WTC11 (cell line): ENCODE measurements at regions not wholly inside any gene's neighbourhood (a gene's known extent, or its start where the extent isn't known, plus 50 kb on each side); places are given as distances from the start of the nearest gene placed in this dataset.

ENCODE experiments used
- ATAC-seq: fragments of 200-7000 bp; cut with Tn5 transposase; 2 replicates; pipeline ENCODE4 v1.10.0; 2021; ENCODE audit warnings: mild to moderate bottlenecking, moderate library complexity
- CTCF ChIA-PET: fragments of 300-600 bp; sonication (Branson Sonifier 250); formaldehyde crosslinking; loops from one replicate; lab custom pipeline; 2021; ENCODE audit warnings: antibody characterized with exemption; lab: Charles Lee
- POLR2A ChIA-PET: fragments of 350-600 bp; sonication (Branson Sonifier 250); formaldehyde crosslinking; loops from one replicate; lab custom pipeline; 2021; ENCODE audit warnings: antibody characterized with exemption; lab: Charles Lee
- DNase-seq: peaks from one replicate; pipeline ENCODE4 v3.0.0; 2021; ENCODE audit warnings: low spot score
- H3K27ac Mint-ChIP-seq: 2 replicates; pipeline ENCODE4 v1.8.0; 2021; ENCODE audit warnings: mixed read lengths
- H3K27me3 Mint-ChIP-seq: 2 replicates; pipeline ENCODE4 v1.8.0; 2021; ENCODE audit warnings: low read depth, mild to moderate bottlenecking, moderate library complexity, mixed read lengths
- H3K36me3 Mint-ChIP-seq: 2 replicates; pipeline ENCODE4 v1.8.0; 2021; ENCODE audit warnings: mixed read lengths
- H3K4me1 Mint-ChIP-seq: 2 replicates; pipeline ENCODE4 v1.8.0; 2022; ENCODE audit warnings: mixed read lengths
- H3K4me3 Mint-ChIP-seq: 2 replicates; pipeline ENCODE4 v1.8.0; 2021; ENCODE audit warnings: mild to moderate bottlenecking, moderate library complexity, mixed read lengths
- H3K9me3 Mint-ChIP-seq: 2 replicates; pipeline ENCODE4 v1.8.0; 2021; ENCODE audit warnings: mixed read lengths
- ATF1 ChIP-seq: sonication (generic); formaldehyde crosslinking; IDR thresholded peaks from 2 replicates; pipeline ENCODE4 v1.8.1; 2023; ENCODE audit warnings: mild to moderate bottlenecking, moderate library complexity, missing genetic modification reagents
- CDX4 ChIP-seq: fragments of 250-450 bp; sonication (Bioruptor Pico); IDR thresholded peaks from 2 replicates; pipeline ENCODE4 v1.9.0; 2021; ENCODE audit warnings: moderate library complexity, mild to moderate bottlenecking, inconsistent platforms, borderline replicate concordance
- ESRRA ChIP-seq: sonication (generic); formaldehyde crosslinking; IDR thresholded peaks from 2 replicates; pipeline ENCODE4 v1.8.1; 2022; ENCODE audit warnings: mild to moderate bottlenecking, missing genetic modification reagents, borderline replicate concordance
- IRF2 ChIP-seq: sonication (generic); formaldehyde crosslinking; IDR thresholded peaks from 2 replicates; pipeline ENCODE4 v1.8.0; 2022; ENCODE audit warnings: low read depth, missing genetic modification reagents, borderline replicate concordance
- JUN ChIP-seq: sonication (generic); formaldehyde crosslinking; IDR thresholded peaks from 2 replicates; pipeline ENCODE4 v1.8.0; 2023; ENCODE audit warnings: mild to moderate bottlenecking, missing genetic modification reagents
- NFE2L1 ChIP-seq: sonication (generic); formaldehyde crosslinking; IDR thresholded peaks from 2 replicates; pipeline ENCODE4 v1.8.1; 2023; ENCODE audit warnings: missing genetic modification reagents
- NR1H2 ChIP-seq: sonication (generic); formaldehyde crosslinking; IDR thresholded peaks from 2 replicates; pipeline ENCODE4 v1.9.0; 2021; ENCODE audit warnings: mild to moderate bottlenecking, moderate library complexity, missing genetic modification reagents
- NR3C1 ChIP-seq: sonication (generic); formaldehyde crosslinking; conservative IDR thresholded peaks from 2 replicates; pipeline ENCODE4 v1.8.1; 2023; ENCODE audit warnings: low read depth, mild to moderate bottlenecking, missing genetic modification reagents
- RELA ChIP-seq: sonication (generic); formaldehyde crosslinking; IDR thresholded peaks from 2 replicates; pipeline ENCODE4 v1.8.1; 2022; ENCODE audit warnings: missing genetic modification reagents, mild to moderate bottlenecking, borderline replicate concordance
- SOX15 ChIP-seq: fragments of 250-450 bp; sonication (Bioruptor Pico); IDR thresholded peaks from 2 replicates; pipeline ENCODE4 v1.9.0; 2021; ENCODE audit warnings: mild to moderate bottlenecking
- SP1 ChIP-seq: sonication (generic); formaldehyde crosslinking; conservative IDR thresholded peaks from 2 replicates; pipeline ENCODE4 v1.8.1; 2022; ENCODE audit warnings: missing genetic modification reagents
- USF2 ChIP-seq: sonication (generic); formaldehyde crosslinking; IDR thresholded peaks from 2 replicates; pipeline ENCODE4 v1.8.1; 2023; ENCODE audit warnings: mild to moderate bottlenecking, missing genetic modification reagents, moderate library complexity
- ZNF263 ChIP-seq: sonication (generic); formaldehyde crosslinking; IDR thresholded peaks from 2 replicates; pipeline ENCODE4 v1.8.1; 2022; ENCODE audit warnings: low read depth, mild to moderate bottlenecking, moderate library complexity, missing genetic modification reagents
- ZNF512 ChIP-seq: sonication (generic); formaldehyde crosslinking; IDR thresholded peaks from 2 replicates; pipeline ENCODE4 v1.8.1; 2022; ENCODE audit warnings: missing genetic modification reagents, borderline replicate concordance
- TF ChIP-seq, protein P1 (sequence below): sonication (generic); formaldehyde crosslinking; IDR thresholded peaks from 2 replicates; pipeline ENCODE4 v1.8.1; 2022; ENCODE audit warnings: mild to moderate bottlenecking, moderate library complexity, missing genetic modification reagents
- TF ChIP-seq, protein P2 (sequence below): sonication (generic); formaldehyde crosslinking; IDR thresholded peaks from 2 replicates; pipeline ENCODE4 v1.8.1; 2022; ENCODE audit warnings: low read depth, missing genetic modification reagents, borderline replicate concordance
- TF ChIP-seq, protein P3 (sequence below): fragments of 250-450 bp; sonication (Bioruptor Pico); IDR thresholded peaks from 2 replicates; pipeline ENCODE4 v1.9.0; 2021; ENCODE audit warnings: mild to moderate bottlenecking
- TF ChIP-seq, protein P4 (sequence below): sonication (generic); formaldehyde crosslinking; IDR thresholded peaks from 2 replicates; pipeline ENCODE4 v1.8.1; 2023; ENCODE audit warnings: mild to moderate bottlenecking, missing genetic modification reagents, moderate library complexity
- TF ChIP-seq, protein P5 (sequence below): sonication (generic); formaldehyde crosslinking; IDR thresholded peaks from 2 replicates; pipeline ENCODE4 v1.8.1; 2022; ENCODE audit warnings: low read depth, mild to moderate bottlenecking, moderate library complexity, missing genetic modification reagents, borderline replicate concordance

GRCh38 chr2:120630031-120630701 lies 105.5 kb upstream of the GLI2 start:
- H3K27ac Mint-ChIP-seq: no peak overlapping the region
- DNase-seq: no peak
- POLR2A ChIA-PET: no interaction called here
- no peak for ATAC-seq
- peaks cover 33% of the 10 kb centered on the region for H3K27me3 Mint-ChIP-seq
- no peaks in the 10 kb centered on the region for H3K36me3 Mint-ChIP-seq
- no peak for TF ChIP-seq ATF1 (CRISPR knock-in tag)
- TF ChIP-seq ZNF263 (CRISPR knock-in tag): no peak
- TF ChIP-seq ZNF512: no peak
- TF ChIP-seq, protein P1, sequence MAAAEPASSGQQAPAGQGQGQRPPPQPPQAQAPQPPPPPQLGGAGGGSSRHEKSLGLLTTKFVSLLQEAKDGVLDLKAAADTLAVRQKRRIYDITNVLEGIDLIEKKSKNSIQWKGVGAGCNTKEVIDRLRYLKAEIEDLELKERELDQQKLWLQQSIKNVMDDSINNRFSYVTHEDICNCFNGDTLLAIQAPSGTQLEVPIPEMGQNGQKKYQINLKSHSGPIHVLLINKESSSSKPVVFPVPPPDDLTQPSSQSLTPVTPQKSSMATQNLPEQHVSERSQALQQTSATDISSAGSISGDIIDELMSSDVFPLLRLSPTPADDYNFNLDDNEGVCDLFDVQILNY (CRISPR knock-in tag): no peak
- TF ChIP-seq SOX15 (CRISPR knock-in tag): no peak
- TF ChIP-seq, protein P2, sequence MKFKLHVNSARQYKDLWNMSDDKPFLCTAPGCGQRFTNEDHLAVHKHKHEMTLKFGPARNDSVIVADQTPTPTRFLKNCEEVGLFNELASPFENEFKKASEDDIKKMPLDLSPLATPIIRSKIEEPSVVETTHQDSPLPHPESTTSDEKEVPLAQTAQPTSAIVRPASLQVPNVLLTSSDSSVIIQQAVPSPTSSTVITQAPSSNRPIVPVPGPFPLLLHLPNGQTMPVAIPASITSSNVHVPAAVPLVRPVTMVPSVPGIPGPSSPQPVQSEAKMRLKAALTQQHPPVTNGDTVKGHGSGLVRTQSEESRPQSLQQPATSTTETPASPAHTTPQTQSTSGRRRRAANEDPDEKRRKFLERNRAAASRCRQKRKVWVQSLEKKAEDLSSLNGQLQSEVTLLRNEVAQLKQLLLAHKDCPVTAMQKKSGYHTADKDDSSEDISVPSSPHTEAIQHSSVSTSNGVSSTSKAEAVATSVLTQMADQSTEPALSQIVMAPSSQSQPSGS (CRISPR knock-in tag): no peak
- TF ChIP-seq ESRRA (CRISPR knock-in tag): no peak
- TF ChIP-seq CDX4: no peak
- no peak for TF ChIP-seq NFE2L1
- no peak for TF ChIP-seq NR3C1
- TF ChIP-seq RELA (CRISPR knock-in tag): no peak
- TF ChIP-seq, protein P3, sequence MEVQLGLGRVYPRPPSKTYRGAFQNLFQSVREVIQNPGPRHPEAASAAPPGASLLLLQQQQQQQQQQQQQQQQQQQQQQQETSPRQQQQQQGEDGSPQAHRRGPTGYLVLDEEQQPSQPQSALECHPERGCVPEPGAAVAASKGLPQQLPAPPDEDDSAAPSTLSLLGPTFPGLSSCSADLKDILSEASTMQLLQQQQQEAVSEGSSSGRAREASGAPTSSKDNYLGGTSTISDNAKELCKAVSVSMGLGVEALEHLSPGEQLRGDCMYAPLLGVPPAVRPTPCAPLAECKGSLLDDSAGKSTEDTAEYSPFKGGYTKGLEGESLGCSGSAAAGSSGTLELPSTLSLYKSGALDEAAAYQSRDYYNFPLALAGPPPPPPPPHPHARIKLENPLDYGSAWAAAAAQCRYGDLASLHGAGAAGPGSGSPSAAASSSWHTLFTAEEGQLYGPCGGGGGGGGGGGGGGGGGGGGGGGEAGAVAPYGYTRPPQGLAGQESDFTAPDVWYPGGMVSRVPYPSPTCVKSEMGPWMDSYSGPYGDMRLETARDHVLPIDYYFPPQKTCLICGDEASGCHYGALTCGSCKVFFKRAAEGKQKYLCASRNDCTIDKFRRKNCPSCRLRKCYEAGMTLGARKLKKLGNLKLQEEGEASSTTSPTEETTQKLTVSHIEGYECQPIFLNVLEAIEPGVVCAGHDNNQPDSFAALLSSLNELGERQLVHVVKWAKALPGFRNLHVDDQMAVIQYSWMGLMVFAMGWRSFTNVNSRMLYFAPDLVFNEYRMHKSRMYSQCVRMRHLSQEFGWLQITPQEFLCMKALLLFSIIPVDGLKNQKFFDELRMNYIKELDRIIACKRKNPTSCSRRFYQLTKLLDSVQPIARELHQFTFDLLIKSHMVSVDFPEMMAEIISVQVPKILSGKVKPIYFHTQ (CRISPR knock-in tag): no peak
- TF ChIP-seq JUN (CRISPR knock-in tag): no peak
- TF ChIP-seq, protein P4, sequence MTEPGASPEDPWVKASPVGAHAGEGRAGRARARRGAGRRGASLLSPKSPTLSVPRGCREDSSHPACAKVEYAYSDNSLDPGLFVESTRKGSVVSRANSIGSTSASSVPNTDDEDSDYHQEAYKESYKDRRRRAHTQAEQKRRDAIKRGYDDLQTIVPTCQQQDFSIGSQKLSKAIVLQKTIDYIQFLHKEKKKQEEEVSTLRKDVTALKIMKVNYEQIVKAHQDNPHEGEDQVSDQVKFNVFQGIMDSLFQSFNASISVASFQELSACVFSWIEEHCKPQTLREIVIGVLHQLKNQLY (CRISPR knock-in tag): no peak
- TF ChIP-seq IRF2 (CRISPR knock-in tag): no peak
- CTCF ChIA-PET: interaction anchor here (1.4 kb wide), 1 partner anchor 109 kb away, joined by 4 read pairs; no protein-coding TSS in a partner anchor
- no peaks in the 10 kb centered on the region for H3K4me1 Mint-ChIP-seq
- H3K4me3 Mint-ChIP-seq: no peak overlapping the region
- peaks cover 3% of the 10 kb centered on the region; the same call in 1 of the 2 replicates for H3K9me3 Mint-ChIP-seq

DNA sequence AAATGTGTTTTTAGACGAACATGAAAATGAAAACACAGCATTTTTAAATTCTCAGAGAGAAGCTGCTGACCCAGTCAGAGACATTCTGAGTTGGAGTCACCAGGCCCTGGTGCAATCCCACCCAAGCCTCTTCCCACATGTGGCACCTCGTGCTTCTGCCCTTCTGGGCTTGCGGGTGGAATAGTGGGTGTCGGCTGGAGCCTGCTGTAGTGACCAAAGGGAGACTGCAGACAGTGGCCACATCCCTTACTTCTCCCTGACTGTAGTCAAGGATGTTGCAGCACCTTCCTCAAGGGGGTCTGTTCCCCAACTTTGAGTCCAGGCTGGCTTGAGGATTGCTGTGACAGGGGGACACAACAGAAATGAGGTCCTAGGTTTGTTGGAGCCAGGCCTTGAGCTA lies 104.4 kb upstream of the GLI2 start:
- no peak overlapping the region for H3K4me3 Mint-ChIP-seq
- TF ChIP-seq JUN (CRISPR knock-in tag) (no peak), NR1H2 (CRISPR knock-in tag) (no peak), SOX15 (CRISPR knock-in tag) (no peak), ESRRA (CRISPR knock-in tag) (no peak), USF2 (no peak), SP1 (CRISPR knock-in tag) (no peak)
- TF ChIP-seq, protein P5, sequence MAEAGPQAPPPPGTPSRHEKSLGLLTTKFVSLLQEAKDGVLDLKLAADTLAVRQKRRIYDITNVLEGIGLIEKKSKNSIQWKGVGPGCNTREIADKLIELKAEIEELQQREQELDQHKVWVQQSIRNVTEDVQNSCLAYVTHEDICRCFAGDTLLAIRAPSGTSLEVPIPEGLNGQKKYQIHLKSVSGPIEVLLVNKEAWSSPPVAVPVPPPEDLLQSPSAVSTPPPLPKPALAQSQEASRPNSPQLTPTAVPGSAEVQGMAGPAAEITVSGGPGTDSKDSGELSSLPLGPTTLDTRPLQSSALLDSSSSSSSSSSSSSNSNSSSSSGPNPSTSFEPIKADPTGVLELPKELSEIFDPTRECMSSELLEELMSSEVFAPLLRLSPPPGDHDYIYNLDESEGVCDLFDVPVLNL (CRISPR knock-in tag): no peak
- TF ChIP-seq, protein P4 (CRISPR knock-in tag): no peak
- TF ChIP-seq, all 79 proteins: peak for 0
- Mint-ChIP-seq H3K27ac (no peak overlapping the region), H3K27me3 (peaks cover 39% of the 10 kb centered on the region), H3K36me3 (no peaks in the 10 kb centered on the region), H3K9me3 (peaks cover 3% of the 10 kb centered on the region; the same call in 1 of the 2 replicates), H3K4me1 (no peaks in the 10 kb centered on the region)
- no peak for DNase-seq
- ChIA-PET CTCF (no interaction called here), POLR2A (interaction anchor here (0.6 kb wide), 1 partner anchor 12 kb away, joined by 4 read pairs; no protein-coding TSS in a partner anchor)
- ATAC-seq: no peak
